ENCODE measurements at regions not wholly inside any gene's neighbourhood (a gene's known extent, or its start where the extent isn't known, plus 50 kb on each side); places are given as distances from the start of the nearest gene placed in this dataset.

GRCh38 chr2:120798567-120799247 is 63.0 kb downstream of the GLI2 start:
- no peak for TF ChIP-seq USF2 (IDR thresholded peaks at IDR 0.05)
- no peak for TF ChIP-seq POLR2A (IDR thresholded peaks at IDR 0.05; ENCODE audit: low read length)
- TF ChIP-seq NPAS2 (CRISPR knock-in tag; IDR thresholded peaks at IDR 0.05; ENCODE audit: borderline replicate concordance), result no peak
